ENCODE measurements at regions not wholly inside any gene's neighbourhood (a gene's known extent, or its start where the extent isn't known, plus 50 kb on each side); places are given as distances from the start of the nearest gene placed in this dataset.

GRCh38 chr3:171943262-171944117, 95.9 kb upstream of the FNDC3B start:
- no peak overlapping the region for H3K4me3 Mint-ChIP-seq
- no peak overlapping the region for H3K27ac Mint-ChIP-seq
- intact Hi-C loops (cut with DNase I, micrococcal nuclease): no loop called here
- no peaks in the 10 kb centered on the region for H3K9me3 Mint-ChIP-seq (ENCODE audit: low read depth)
- H3K27me3 Mint-ChIP-seq: peaks cover 6% of the 10 kb centered on the region
- no peaks in the 10 kb centered on the region for H3K36me3 Mint-ChIP-seq (ENCODE audit: low read depth)
- H3K4me1 Mint-ChIP-seq: no peaks in the 10 kb centered on the region
- DNase-seq (no peak), ATAC-seq (no peak)
- POLR2A ChIA-PET: no interaction called here
- CTCF ChIA-PET: no interaction called here

- intact Hi-C loops (cut with DNase I, micrococcal nuclease): no loop called here
- DNase-seq: no peak
- CTCF ChIA-PET: no interaction called here
- Mint-ChIP-seq H3K36me3 (ENCODE audit: low read depth) (no peaks in the 10 kb centered on the region), H3K4me3 (no peak overlapping the region), H3K4me1 (no peaks in the 10 kb centered on the region), H3K27ac (no peak overlapping the region), H3K9me3 (ENCODE audit: low read depth) (no peaks in the 10 kb centered on the region), H3K27me3 (peaks cover 6% of the 10 kb centered on the region)
- POLR2A ChIA-PET: no interaction called here
- no peak for ATAC-seq
Measured at GRCh38 chr3:171944118-171945016, 95.0 kb upstream of the FNDC3B start.

DNA sequence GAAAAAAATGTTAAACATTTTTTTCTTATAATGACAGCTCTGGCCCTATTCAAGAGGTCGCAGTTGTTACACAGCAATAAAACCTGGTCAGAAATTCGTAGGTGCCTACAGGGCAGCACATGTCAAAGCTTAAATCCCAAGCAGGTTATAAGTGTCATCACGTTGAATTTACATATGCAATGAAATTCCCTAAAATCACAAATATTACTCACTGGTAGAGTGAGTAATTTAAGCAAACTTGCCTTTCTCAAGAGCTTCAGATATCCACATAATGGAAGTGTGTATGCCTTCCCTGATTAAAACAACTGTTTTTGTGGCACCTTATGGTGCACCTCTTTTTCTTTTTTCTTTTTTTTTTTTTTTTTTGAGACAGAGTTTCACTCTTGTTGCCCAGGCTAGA, 90.7 kb upstream of the FNDC3B start:
- Mint-ChIP-seq H3K36me3 (ENCODE audit: low read depth) (no peaks in the 10 kb centered on the region), H3K4me3 (no peak overlapping the region), H3K4me1 (no peaks in the 10 kb centered on the region), H3K27ac (no peak overlapping the region), H3K27me3 (peaks cover 4% of the 10 kb centered on the region), H3K9me3 (ENCODE audit: low read depth) (no peaks in the 10 kb centered on the region)
- ChIA-PET POLR2A (no interaction called here), CTCF (interaction anchor here (1.0 kb wide), 1 partner anchor 14 kb away, joined by 3 read pairs; no protein-coding TSS in a partner anchor)
- DNase-seq: no peak
- no peak for ATAC-seq
- intact Hi-C loops (cut with DNase I, micrococcal nuclease): no loop called here

DNA sequence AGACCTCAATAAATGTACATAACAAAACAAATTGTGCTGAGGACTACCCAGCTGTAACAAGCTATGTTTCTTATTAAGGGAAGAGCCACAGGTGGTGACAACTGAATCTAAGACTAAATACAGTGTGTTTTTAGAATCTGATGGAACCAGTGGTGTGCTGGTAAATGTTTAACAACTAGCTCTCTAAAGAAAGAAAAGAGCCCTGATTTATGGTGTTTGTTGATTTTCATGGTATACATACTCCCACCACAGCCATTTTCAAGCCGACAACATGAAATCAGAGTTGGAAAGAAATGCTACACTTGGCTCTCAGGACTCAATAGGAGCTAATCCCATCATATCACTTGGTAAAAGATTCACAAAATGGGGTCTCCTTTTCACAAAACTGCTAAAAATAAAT, 89.8 kb upstream of the FNDC3B start:
- H3K9me3 Mint-ChIP-seq (ENCODE audit: low read depth): no peaks in the 10 kb centered on the region
- CTCF ChIA-PET: no interaction called here
- POLR2A ChIA-PET: no interaction called here
- H3K36me3 Mint-ChIP-seq (ENCODE audit: low read depth): no peaks in the 10 kb centered on the region
- peaks cover 4% of the 10 kb centered on the region for H3K27me3 Mint-ChIP-seq
- no peak overlapping the region for H3K4me3 Mint-ChIP-seq
- no peak overlapping the region for H3K27ac Mint-ChIP-seq
- H3K4me1 Mint-ChIP-seq: no peaks in the 10 kb centered on the region
- intact Hi-C loops (cut with DNase I, micrococcal nuclease): no loop called here
- no peak for DNase-seq
- no peak for ATAC-seq

DNA sequence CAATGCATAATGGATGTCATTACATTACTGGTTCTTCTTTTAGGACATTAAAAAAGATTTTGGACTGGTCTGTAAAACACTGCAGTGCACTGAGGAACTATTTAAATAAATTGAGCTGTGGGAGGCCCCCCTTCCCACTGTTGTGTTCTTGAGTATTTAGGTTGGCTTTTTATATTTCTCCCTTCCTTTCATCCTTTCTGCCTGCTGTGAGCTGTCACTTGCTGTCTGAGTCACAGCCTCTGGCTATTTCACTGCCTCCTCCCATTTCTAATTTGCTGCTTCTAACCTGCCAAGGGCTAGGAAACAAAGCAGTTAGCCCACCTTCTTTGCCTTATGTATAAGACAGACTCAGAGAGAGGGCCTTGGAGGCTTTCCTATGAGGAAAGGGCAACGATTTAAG, 89.0 kb upstream of the FNDC3B start:
- no peak overlapping the region for H3K27ac Mint-ChIP-seq
- intact Hi-C loops (cut with DNase I, micrococcal nuclease): no loop called here
- ChIA-PET POLR2A (no interaction called here), CTCF (no interaction called here)
- H3K9me3 Mint-ChIP-seq (ENCODE audit: low read depth): no peaks in the 10 kb centered on the region
- no peak overlapping the region for H3K4me3 Mint-ChIP-seq
- DNase-seq (peak; percentile 11), ATAC-seq (peak; percentile 30)
- H3K27me3 Mint-ChIP-seq: peaks cover 6% of the 10 kb centered on the region
- no peaks in the 10 kb centered on the region for H3K4me1 Mint-ChIP-seq
- no peaks in the 10 kb centered on the region for H3K36me3 Mint-ChIP-seq (ENCODE audit: low read depth)

- H3K4me1 Mint-ChIP-seq: no peaks in the 10 kb centered on the region
- H3K4me3 Mint-ChIP-seq: no peak overlapping the region
- no peak overlapping the region for H3K27ac Mint-ChIP-seq
- no peaks in the 10 kb centered on the region for H3K9me3 Mint-ChIP-seq (ENCODE audit: low read depth)
- intact Hi-C loops (cut with DNase I, micrococcal nuclease): no loop called here
- ChIA-PET POLR2A (no interaction called here), CTCF (interaction anchor here (0.6 kb wide), 1 partner anchor 63 kb away, joined by 3 read pairs; no protein-coding TSS in a partner anchor)
- DNase-seq: no peak
- ATAC-seq: no peak
- no peaks in the 10 kb centered on the region for H3K36me3 Mint-ChIP-seq (ENCODE audit: low read depth)
- peaks cover 6% of the 10 kb centered on the region for H3K27me3 Mint-ChIP-seq
Measured at GRCh38 chr3:171951597-171951996, 87.8 kb upstream of the FNDC3B start.

DNA sequence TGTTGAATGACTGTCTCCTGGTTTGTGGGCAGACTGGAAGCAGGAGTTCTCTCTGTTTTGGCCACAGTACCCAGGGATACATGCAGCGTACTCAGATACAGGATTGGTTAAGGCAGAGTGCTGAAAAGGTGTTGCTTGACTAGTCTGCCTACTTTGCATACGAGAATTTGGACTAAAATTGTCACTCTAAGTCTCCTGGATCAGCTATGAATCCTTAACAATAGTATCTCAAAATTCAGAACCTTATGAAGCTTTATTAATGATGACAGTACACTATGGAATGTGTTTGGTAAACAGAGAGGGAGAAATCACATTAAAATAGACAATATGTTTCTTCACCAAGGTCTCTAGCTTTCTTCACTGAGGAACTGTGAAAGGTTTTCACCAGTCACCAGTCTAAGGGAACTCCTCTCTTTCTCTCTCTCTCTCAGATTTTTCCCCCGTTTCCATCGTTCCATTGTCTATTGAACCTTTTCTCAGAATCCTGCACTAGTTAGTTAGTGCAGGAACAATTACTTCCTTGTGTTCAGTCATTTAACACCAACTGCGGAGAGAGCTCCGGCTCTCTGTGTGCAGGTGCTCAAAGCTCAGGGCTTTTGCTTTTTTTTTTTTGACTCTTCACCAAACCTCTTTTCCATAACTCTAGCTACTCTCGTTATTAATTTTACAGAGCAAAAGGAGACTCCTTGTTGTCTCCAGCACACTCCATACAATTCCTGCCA, 85.9 kb upstream of the FNDC3B start:
- POLR2A ChIA-PET: no interaction called here
- Mint-ChIP-seq H3K9me3 (ENCODE audit: low read depth) (no peaks in the 10 kb centered on the region), H3K36me3 (ENCODE audit: low read depth) (no peaks in the 10 kb centered on the region), H3K4me1 (no peaks in the 10 kb centered on the region), H3K27me3 (peaks cover 4% of the 10 kb centered on the region), H3K27ac (no peak overlapping the region), H3K4me3 (no peak overlapping the region)
- CTCF ChIA-PET: interaction anchor here (0.6 to 0.7 kb wide), 2 partner anchors 36 to 64 kb away, joined by 4 read pairs; no protein-coding TSS in a partner anchor
- DNase-seq: no peak
- intact Hi-C loops (cut with DNase I, micrococcal nuclease): no loop called here
- no peak for ATAC-seq

GRCh38 chr3:171954690-171955383, 84.5 kb upstream of the FNDC3B start:
- H3K4me1 Mint-ChIP-seq: peaks cover 2% of the 10 kb centered on the region
- ChIA-PET CTCF (interaction anchor here (0.6 kb wide), 1 partner anchor 128 kb away, joined by 3 read pairs; no protein-coding TSS in a partner anchor), POLR2A (no interaction called here)
- intact Hi-C loops (cut with DNase I, micrococcal nuclease): no loop called here
- ATAC-seq: no peak
- peaks cover 4% of the 10 kb centered on the region for H3K27me3 Mint-ChIP-seq
- H3K4me3 Mint-ChIP-seq: no peak overlapping the region
- H3K9me3 Mint-ChIP-seq (ENCODE audit: low read depth): no peaks in the 10 kb centered on the region
- DNase-seq: no peak
- H3K27ac Mint-ChIP-seq: no peak overlapping the region
- H3K36me3 Mint-ChIP-seq (ENCODE audit: low read depth): no peaks in the 10 kb centered on the region

DNA sequence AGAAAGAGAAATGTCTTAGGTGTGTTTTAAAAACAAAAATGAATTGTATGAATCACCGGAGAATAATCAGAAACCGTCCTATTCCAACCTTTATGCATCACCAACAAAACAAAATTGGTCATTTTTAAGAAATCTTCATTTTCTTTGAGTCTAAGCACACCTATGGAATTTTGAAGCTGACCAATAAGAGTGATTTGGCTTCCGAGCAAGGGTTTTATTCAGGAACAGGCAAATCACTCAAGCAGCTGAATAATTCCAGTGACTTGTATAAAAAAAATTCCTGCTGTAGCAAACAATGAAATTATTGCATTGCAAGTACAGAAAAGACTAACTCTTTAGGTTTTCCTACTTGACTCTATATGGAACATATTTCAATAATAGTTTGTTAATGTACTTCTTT, 83.8 kb upstream of the FNDC3B start:
- ChIA-PET CTCF (no interaction called here), POLR2A (no interaction called here)
- peaks cover 3% of the 10 kb centered on the region for H3K4me1 Mint-ChIP-seq
- ATAC-seq: no peak
- no peaks in the 10 kb centered on the region for H3K36me3 Mint-ChIP-seq (ENCODE audit: low read depth)
- H3K4me3 Mint-ChIP-seq: no peak overlapping the region
- no peak overlapping the region for H3K27ac Mint-ChIP-seq
- no peaks in the 10 kb centered on the region for H3K9me3 Mint-ChIP-seq (ENCODE audit: low read depth)
- intact Hi-C loops (cut with DNase I, micrococcal nuclease): no loop called here
- H3K27me3 Mint-ChIP-seq: peaks cover 5% of the 10 kb centered on the region
- DNase-seq: no peak

GRCh38 chr3:171956181-171956683, 83.1 kb upstream of the FNDC3B start:
- Mint-ChIP-seq H3K9me3 (ENCODE audit: low read depth) (no peaks in the 10 kb centered on the region), H3K4me1 (peaks cover 9% of the 10 kb centered on the region), H3K4me3 (no peak overlapping the region), H3K27me3 (peaks cover 5% of the 10 kb centered on the region), H3K36me3 (ENCODE audit: low read depth) (no peaks in the 10 kb centered on the region), H3K27ac (no peak overlapping the region)
- intact Hi-C loops (cut with DNase I, micrococcal nuclease): no loop called here
- ChIA-PET CTCF (no interaction called here), POLR2A (no interaction called here)
- ATAC-seq: no peak
- DNase-seq: no peak

GRCh38 chr3:171956705-171957104, 82.7 kb upstream of the FNDC3B start:
- intact Hi-C loops (cut with DNase I, micrococcal nuclease): no loop called here
- Mint-ChIP-seq H3K36me3 (ENCODE audit: low read depth) (no peaks in the 10 kb centered on the region), H3K27me3 (peaks cover 5% of the 10 kb centered on the region), H3K4me3 (no peak overlapping the region), H3K9me3 (ENCODE audit: low read depth) (no peaks in the 10 kb centered on the region), H3K27ac (no peak overlapping the region), H3K4me1 (peaks cover 12% of the 10 kb centered on the region)
- DNase-seq (no peak), ATAC-seq (no peak)
- CTCF ChIA-PET: interaction anchor here (0.6 kb wide), 1 partner anchor 533 kb away, joined by 3 read pairs; no protein-coding TSS in a partner anchor
- POLR2A ChIA-PET: no interaction called here
